ENCODE measurements at regions not wholly inside any gene's neighbourhood (a gene's known extent, or its start where the extent isn't known, plus 50 kb on each side); places are given as distances from the start of the nearest gene placed in this dataset.

- Histone ChIP-seq H3K9me3 (no peaks in the 10 kb centered on the region), H3K27me3 (no peaks in the 10 kb centered on the region), H3K4me3 (peak overlapping the region in 3 of 10 donors; percentile 13 to 21 (median 17)), H3K4me1 (peaks cover 0 to 6% (median 0%) of the 10 kb centered on the region in 9 donors), H3K36me3 (no peaks in the 10 kb centered on the region), H3K27ac (peak overlapping the region in 5 of 10 donors; percentile 15 to 52 (median 48))
- intact Hi-C loops (cut with DNase I), result no loop called here
- peak in 3 of 8 donors; percentile 15 to 29 (median 21) for ATAC-seq
- no peak for TF ChIP-seq CTCF (IDR thresholded peaks at IDR 0.05)
- DNase-seq, result no peak
- WGBS, 2 donors, result 56 to 65% methylated on average over 4 of the region's 4 CpGs
Measured at GRCh38 chr5:97529354-97529985, 346.4 kb upstream of the RIOK2 start.

- no peak overlapping the region for H3K27ac ChIP-seq
- H3K4me1 ChIP-seq, result peaks cover 0 to 6% (median 0%) of the 10 kb centered on the region in 9 donors
- no peak overlapping the region for H3K4me3 ChIP-seq
- intact Hi-C loops (cut with DNase I), result loop anchor here in 7 of 10 donors (5.0 to 10.0 kb wide), 3 partner anchors 297 to 1293 kb away; no protein-coding TSS in a partner anchor
- DNase-seq, result no peak
- 72 to 84% methylated on average over 2 of the region's 2 CpGs for WGBS, 2 donors
- no peaks in the 10 kb centered on the region for H3K36me3 ChIP-seq
- H3K27me3 ChIP-seq, result no peaks in the 10 kb centered on the region
- no peak for TF ChIP-seq CTCF (IDR thresholded peaks at IDR 0.05)
- ATAC-seq, result no peak
- H3K9me3 ChIP-seq, result no peaks in the 10 kb centered on the region
Measured at GRCh38 chr5:97531549-97531948, 348.5 kb upstream of the RIOK2 start.

- TF ChIP-seq CTCF (IDR thresholded peaks at IDR 0.05), result peak in 8 of 9 donors; percentile 15 to 71 (median 56)
- intact Hi-C loops (cut with DNase I), result loop anchor here in 7 of 10 donors (5.0 to 10.0 kb wide), 3 partner anchors 299 to 1291 kb away; no protein-coding TSS in a partner anchor
- DNase-seq, result peak in 1 of 2 donors; percentile 24
- Histone ChIP-seq H3K4me1 (peaks cover 0 to 3% (median 0%) of the 10 kb centered on the region in 9 donors), H3K36me3 (no peaks in the 10 kb centered on the region), H3K27ac (no peak overlapping the region), H3K4me3 (no peak overlapping the region), H3K27me3 (no peaks in the 10 kb centered on the region), H3K9me3 (no peaks in the 10 kb centered on the region)
- ATAC-seq, result peak in 6 of 8 donors; percentile 38 to 74 (median 69)
Measured at GRCh38 chr5:97534166-97534565, 351.1 kb upstream of the RIOK2 start.

- WGBS, 2 donors, result 76 to 94% methylated on average over 1 of the region's 1 CpG
- no peak for TF ChIP-seq CTCF (IDR thresholded peaks at IDR 0.05)
- intact Hi-C loops (cut with DNase I), result loop anchor here in 2 of 10 donors (10.0 kb wide), 2 partner anchors 302 to 1288 kb away; no protein-coding TSS in a partner anchor
- H3K4me3 ChIP-seq, result no peak overlapping the region
- H3K36me3 ChIP-seq, result no peaks in the 10 kb centered on the region
- no peak for ATAC-seq
- no peaks in the 10 kb centered on the region for H3K9me3 ChIP-seq
- H3K27ac ChIP-seq, result no peak overlapping the region
- H3K4me1 ChIP-seq, result peaks cover 0 to 3% (median 0%) of the 10 kb centered on the region in 9 donors
- no peaks in the 10 kb centered on the region for H3K27me3 ChIP-seq
- no peak for DNase-seq
Measured at GRCh38 chr5:97536683-97537082, 353.6 kb upstream of the RIOK2 start.
